ENCODE measurements at regions not wholly inside any gene's neighbourhood (a gene's known extent, or its start where the extent isn't known, plus 50 kb on each side); places are given as distances from the start of the nearest gene placed in this dataset.

- TF ChIP-seq CTCF (IDR thresholded peaks at IDR 0.05) (no peak), POLR2AphosphoS5 (IDR thresholded peaks at IDR 0.05) (no peak), POLR2A (IDR thresholded peaks at IDR 0.05; ENCODE audit: low read depth) (no peak), EP300 (IDR thresholded peaks at IDR 0.05) (no peak)
Observed at GRCh38 chr9:134215699-134216448, 51.5 kb upstream of the RNU6ATAC start.
